Prostate gland (tissue), 2 donors: ENCODE measurements at regions not wholly inside any gene's neighbourhood (a gene's known extent, or its start where the extent isn't known, plus 50 kb on each side); places are given as distances from the start of the nearest gene placed in this dataset.

ENCODE experiments used
- DNase-seq: peaks from one replicate; pipeline ENCODE4 v3.0.0-alpha.2; 2019; ENCODE audit warnings: low spot score
- H3K27ac ChIP-seq, 2 donors: fragments of 200-600 bp; sonication (generic); 2 replicates each; pipeline ENCODE4 v1.5.1; 2017 to 2019
- H3K27me3 ChIP-seq: fragments of 200-600 bp; sonication (generic); replicated peaks from 2 replicates; pipeline ENCODE4 v1.5.1; 2019; ENCODE audit not compliant: insufficient read depth
- H3K36me3 ChIP-seq, 2 donors: fragments of 200-600 bp; sonication (generic); 1 replicate in 1 of 2; 2 replicates in 1 of 2; pipeline versions ENCODE4 v1.5.1 to v1.8.1; 2017 to 2019
- H3K4me1 ChIP-seq: fragments of 200-600 bp; sonication (generic); replicated peaks from 2 replicates; pipeline ENCODE4 v1.5.1; 2019
- H3K4me3 ChIP-seq, 2 donors: fragments of 200-600 bp; sonication (generic); 2 replicates each; pipeline ENCODE4 v1.5.1; 2017 to 2019
- H3K9me3 ChIP-seq: fragments of 200-600 bp; sonication (generic); 2 replicates; pipeline ENCODE4 v1.5.1; 2017
- CTCF ChIP-seq, 4 experiments: fragments of 200-600 bp in 2 of 4; fragments of 450-650 bp in 2 of 4; sonication (generic) in 2 of 4; IDR thresholded peaks; 1 replicate in 3 of 4; 2 replicates in 1 of 4; pipeline ENCODE4 v1.5.1; 2016 to 2019; ENCODE audit warnings: antibody characterized with exemption in 4 of 4, mild to moderate bottlenecking in 2 of 4, moderate library complexity in 2 of 4
- POLR2A ChIP-seq: fragments of 450-650 bp; IDR thresholded peaks from one replicate; pipeline ENCODE4 v1.6.1; 2016; ENCODE audit warnings: antibody characterized with exemption, mild to moderate bottlenecking
- POLR2AphosphoS5 ChIP-seq: sonication (generic); formaldehyde crosslinking; IDR thresholded peaks from one replicate; pipeline ENCODE4 v1.6.1; 2017; ENCODE audit warnings: antibody characterized with exemption
- WGBS: methylation state at CpG from one replicate; pipeline ENCODE4 v1.1.5; 2018; 5-methylcytosine and 5-hydroxymethylcytosine counted together
- intact Hi-C: fragments of 100-400 bp; cut with DNase I; formaldehyde crosslinking; loops from one replicate; pipeline ENCODE4 v1.14.2; 2022

GRCh38 chr6:26258212-26258977, 106.6 kb upstream of the BTN3A2 start:
- H3K4me1 ChIP-seq: no peaks in the 10 kb centered on the region
- TF ChIP-seq POLR2A (no peak), POLR2AphosphoS5 (no peak)
- no peak overlapping the region for H3K27ac ChIP-seq
- no peaks in the 10 kb centered on the region for H3K27me3 ChIP-seq
- 89% methylated on average over 5 of the region's 5 CpGs for whole genome bisulfite sequencing
- no peak for DNase-seq
- intact Hi-C loops: no loop called here
- no peak overlapping the region for H3K4me3 ChIP-seq
- H3K36me3 ChIP-seq: no peaks in the 10 kb centered on the region
- no peaks in the 10 kb centered on the region for H3K9me3 ChIP-seq

GRCh38 chr6:26260110-26260637, 104.8 kb upstream of the BTN3A2 start:
- Histone ChIP-seq H3K4me1 (no peaks in the 10 kb centered on the region), H3K4me3 (no peak overlapping the region), H3K9me3 (no peaks in the 10 kb centered on the region), H3K27me3 (no peaks in the 10 kb centered on the region), H3K36me3 (no peaks in the 10 kb centered on the region), H3K27ac (no peak overlapping the region)
- WGBS: 82% methylated on average over 7 of the region's 7 CpGs
- intact Hi-C loops: no loop called here
- no peak for TF ChIP-seq CTCF (IDR thresholded peaks at IDR 0.05)
- TF ChIP-seq POLR2A: no peak
- TF ChIP-seq POLR2AphosphoS5: no peak
- DNase-seq: no peak

DNA sequence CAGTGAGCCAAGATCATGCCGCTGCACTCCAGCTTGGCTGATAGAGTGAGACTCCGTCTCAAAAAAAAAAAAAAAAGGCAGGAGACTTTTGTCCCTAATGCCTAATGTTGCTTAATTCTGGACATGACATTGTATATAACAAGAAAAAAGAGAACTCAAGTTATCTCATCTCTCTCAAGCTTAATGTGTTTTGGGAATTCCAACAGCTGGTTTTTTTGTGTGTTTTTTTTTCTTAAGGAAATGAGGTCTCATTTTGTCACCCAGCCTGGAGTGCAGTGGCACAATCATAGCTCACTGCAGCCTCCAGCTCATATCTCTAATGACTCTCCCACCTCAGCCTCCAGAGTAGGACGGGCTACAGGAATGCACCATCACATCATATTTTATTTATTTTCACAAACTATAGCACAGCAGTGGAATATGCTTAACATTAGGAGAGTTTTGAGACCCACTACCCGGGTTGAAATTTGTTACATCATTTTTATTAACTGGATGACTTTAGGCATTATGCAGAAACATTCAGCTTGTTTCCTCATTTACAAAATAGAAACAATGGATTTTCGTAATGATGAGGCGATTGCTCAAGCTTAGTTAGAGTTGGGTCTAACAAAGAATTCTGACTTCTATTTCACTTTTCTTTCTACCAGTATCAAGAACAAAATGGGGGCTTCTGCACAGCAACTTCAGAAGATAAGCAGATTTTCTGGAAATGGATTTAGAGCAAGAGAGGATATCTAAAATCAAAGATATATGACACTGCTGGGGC, 104.1 kb upstream of the BTN3A2 start:
- 87% methylated on average over 6 of the region's 6 CpGs for WGBS
- intact Hi-C loops: no loop called here
- DNase-seq: no peak
- no peaks in the 10 kb centered on the region for H3K9me3 ChIP-seq
- H3K4me1 ChIP-seq: no peaks in the 10 kb centered on the region
- no peaks in the 10 kb centered on the region for H3K36me3 ChIP-seq
- no peak for TF ChIP-seq POLR2AphosphoS5
- no peak for TF ChIP-seq POLR2A
- TF ChIP-seq CTCF (IDR thresholded peaks at IDR 0.05): no peak
- H3K27me3 ChIP-seq: no peaks in the 10 kb centered on the region
- no peak overlapping the region for H3K27ac ChIP-seq
- H3K4me3 ChIP-seq: no peak overlapping the region

- Histone ChIP-seq H3K9me3 (no peaks in the 10 kb centered on the region), H3K4me3 (no peak overlapping the region), H3K27ac (no peak overlapping the region), H3K27me3 (no peaks in the 10 kb centered on the region), H3K36me3 (no peaks in the 10 kb centered on the region), H3K4me1 (no peaks in the 10 kb centered on the region)
- TF ChIP-seq POLR2AphosphoS5 (no peak), POLR2A (no peak), CTCF (IDR thresholded peaks at IDR 0.05) (no peak)
- DNase-seq: no peak
- WGBS: 91% methylated on average over 1 of the region's 1 CpG
- intact Hi-C loops: no loop called here
These were observed 100.5 kb upstream of the BTN3A2 start for GRCh38 chr6:26264547-26264946.

- no peak for DNase-seq
- 83% methylated on average over 3 of the region's 3 CpGs for WGBS
- Histone ChIP-seq H3K9me3 (no peaks in the 10 kb centered on the region), H3K4me1 (no peaks in the 10 kb centered on the region), H3K4me3 (no peak overlapping the region), H3K27ac (no peak overlapping the region), H3K27me3 (no peaks in the 10 kb centered on the region), H3K36me3 (no peaks in the 10 kb centered on the region)
- no peak for TF ChIP-seq CTCF (IDR thresholded peaks at IDR 0.05)
- no peak for TF ChIP-seq POLR2AphosphoS5
- TF ChIP-seq POLR2A: no peak
- intact Hi-C loops: no loop called here
These were observed 97.9 kb upstream of the BTN3A2 start for GRCh38 chr6:26267083-26267589.
